ENCODE measurements at regions not wholly inside any gene's neighbourhood (a gene's known extent, or its start where the extent isn't known, plus 50 kb on each side); places are given as distances from the start of the nearest gene placed in this dataset.

- TF ChIP-seq POLR2A (IDR thresholded peaks at IDR 0.05): no peak
- TF ChIP-seq CTCF (IDR thresholded peaks at IDR 0.05): no peak
- TF ChIP-seq EP300 (IDR thresholded peaks at IDR 0.05): no peak
Observed at GRCh38 chr4:57777876-57778275, 667.7 kb upstream of the IGFBP7 start.

Measured in suprapubic skin (tissue), 3 donors.